B cell (primary cell): ENCODE measurements at regions not wholly inside any gene's neighbourhood (a gene's known extent, or its start where the extent isn't known, plus 50 kb on each side); places are given as distances from the start of the nearest gene placed in this dataset.

Source experiments
- ATAC-seq: fragments of 200-7000 bp; cut with Tn5 transposase; one replicate; pipeline ENCODE4 v1.10.0; 2021; ENCODE audit warnings: low read depth, mild to moderate bottlenecking, moderate number of reproducible peaks, moderate library complexity
- CTCF ChIA-PET: fragments of 350-600 bp; sonication (Branson Sonifier 250); formaldehyde crosslinking; loops from one replicate; lab custom pipeline; 2021; ENCODE audit warnings: antibody characterized with exemption, inconsistent platforms; lab: Charles Lee
- POLR2A ChIA-PET: fragments of 350-600 bp; sonication (Branson Sonifier 250); formaldehyde crosslinking; loops from one replicate; lab custom pipeline; 2021; ENCODE audit warnings: antibody characterized with exemption; lab: Charles Lee
- DNase-seq: peaks from one replicate; pipeline ENCODE4 v3.0.0; 2013
- H2AFZ ChIP-seq: 2 replicates; pipeline ENCODE4 v1.6.1; 2012; ENCODE audit warnings: mild to moderate bottlenecking, low read depth, low read length; ENCODE audit not compliant: insufficient read depth, poor library complexity, severe bottlenecking
- H3K27ac ChIP-seq, 2 donors: 1 replicate in 1 of 2; 2 replicates in 1 of 2; pipeline ENCODE4 v1.5.1; 2012 to 2013; ENCODE audit warnings: low read length in 2 of 2, mild to moderate bottlenecking in 2 of 2, moderate library complexity in 1 of 2
- H3K27me3 ChIP-seq, 4 experiments: fragments of 200-600 bp in 1 of 4; sonication (generic) in 1 of 4; replicated peaks in 1 of 4; 1 replicate in 2 of 4; 2 replicates in 2 of 4; pipeline versions ENCODE4 v1.6.1 to v1.7.0; 2013 to 2016; ENCODE audit warnings: low read length in 3 of 4, mild to moderate bottlenecking in 2 of 4, mixed read lengths in 1 of 4, moderate library complexity in 1 of 4; ENCODE audit not compliant: insufficient read depth in 4 of 4, control insufficient read depth in 3 of 4; ENCODE audit errors: control extremely low read depth in 1 of 4
- H3K36me3 ChIP-seq, 2 experiments: replicated peaks in 1 of 2; 1 replicate in 1 of 2; 2 replicates in 1 of 2; pipeline versions ENCODE4 v1.6.1 to v1.7.1; 2013; ENCODE audit warnings: low read length in 1 of 2; ENCODE audit not compliant: insufficient read depth in 2 of 2, control insufficient read depth in 1 of 2; ENCODE audit errors: control extremely low read depth in 1 of 2, extremely low read depth in 1 of 2
- H3K4me1 ChIP-seq, 2 donors: fragments of 200-600 bp in 1 of 2; sonication (generic) in 1 of 2; 1 replicate in 1 of 2; 2 replicates in 1 of 2; pipeline versions ENCODE4 v1.5.1 to v1.6.1; 2013 to 2017; ENCODE audit warnings: low read length in 2 of 2; ENCODE audit not compliant: control insufficient read depth in 2 of 2, insufficient read depth in 2 of 2
- H3K4me2 ChIP-seq: replicated peaks from 2 replicates; pipeline ENCODE3; 2012; ENCODE audit warnings: mild to moderate bottlenecking, low read depth, low read length; ENCODE audit not compliant: poor library complexity, severe bottlenecking
- H3K4me3 ChIP-seq, 5 experiments: fragments of 200-600 bp in 1 of 5; sonication (generic) in 1 of 5; 1 replicate in 3 of 5; 2 replicates in 2 of 5; pipeline versions ENCODE4 v1.5.1 to v1.7.0; 2011 to 2016; ENCODE audit warnings: low read length in 4 of 5, mild to moderate bottlenecking in 4 of 5, low read depth in 2 of 5, control low read depth in 1 of 5, moderate library complexity in 1 of 5; ENCODE audit not compliant: insufficient read depth in 1 of 5; ENCODE audit errors: control extremely low read depth in 1 of 5, extremely low read depth in 1 of 5
- H3K79me2 ChIP-seq: fragments of 200-600 bp; sonication (generic); one replicate; pipeline ENCODE4 v1.6.0; 2016; ENCODE audit warnings: low read length; ENCODE audit not compliant: control insufficient read depth, insufficient read depth
- H3K9ac ChIP-seq: fragments of 200-600 bp; sonication (generic); 2 replicates; pipeline ENCODE4 v1.6.1; 2017; ENCODE audit warnings: mild to moderate bottlenecking, low read length, moderate library complexity
- H3K9me3 ChIP-seq, 3 donors: one replicate each; pipeline versions ENCODE4 v1.6.1 to v1.7.1; 2013; ENCODE audit warnings: low read length in 2 of 3; ENCODE audit not compliant: control insufficient read depth in 2 of 3, insufficient read depth in 1 of 3; ENCODE audit errors: control extremely low read depth in 1 of 3
- H4K20me1 ChIP-seq: 2 replicates; pipeline ENCODE4 v1.6.0; 2012; ENCODE audit warnings: mild to moderate bottlenecking, low read length; ENCODE audit not compliant: insufficient read depth, control insufficient read depth, poor library complexity, severe bottlenecking
- H3K27ac Mint-ChIP-seq: one replicate; pipeline ENCODE4 v1.8.0; 2021; ENCODE audit warnings: mixed read lengths
- H3K27me3 Mint-ChIP-seq: one replicate; pipeline ENCODE4 v1.8.0; 2021; ENCODE audit warnings: mixed read lengths
- H3K4me1 Mint-ChIP-seq: one replicate; pipeline ENCODE4 v1.8.0; 2021; ENCODE audit warnings: mixed read lengths
- H3K4me3 Mint-ChIP-seq: one replicate; pipeline ENCODE4 v1.8.0; 2021; ENCODE audit warnings: mixed read lengths
- H3K9me3 Mint-ChIP-seq: one replicate; pipeline ENCODE4 v1.8.0; 2022; ENCODE audit warnings: mixed read lengths; ENCODE audit not compliant: insufficient read depth
- EZH2 ChIP-seq: IDR thresholded peaks from 2 replicates; pipeline ENCODE4 v1.6.1; 2012; ENCODE audit warnings: borderline replicate concordance, low read depth, mild to moderate bottlenecking, moderate library complexity, low read length; ENCODE audit not compliant: insufficient read depth, poor library complexity, severe bottlenecking
- WGBS: methylation state at CpG from one replicate; pipeline ENCODE4 v1.1.5; 2013; ENCODE audit warnings: missing lambda C conversion rate; ENCODE audit not compliant: insufficient coverage; 5-methylcytosine and 5-hydroxymethylcytosine counted together
- intact Hi-C: fragments of 100-400 bp; cut with micrococcal nuclease; formaldehyde crosslinking; loops from one replicate; pipeline ENCODE4 v1.10.0; 2022
- TF ChIP-seq, protein P1 (sequence below): fragments of 200-600 bp; IDR thresholded peaks from one replicate; pipeline ENCODE4 v1.8.0; 2022; ENCODE audit warnings: antibody characterized with exemption, mild to moderate bottlenecking

DNA sequence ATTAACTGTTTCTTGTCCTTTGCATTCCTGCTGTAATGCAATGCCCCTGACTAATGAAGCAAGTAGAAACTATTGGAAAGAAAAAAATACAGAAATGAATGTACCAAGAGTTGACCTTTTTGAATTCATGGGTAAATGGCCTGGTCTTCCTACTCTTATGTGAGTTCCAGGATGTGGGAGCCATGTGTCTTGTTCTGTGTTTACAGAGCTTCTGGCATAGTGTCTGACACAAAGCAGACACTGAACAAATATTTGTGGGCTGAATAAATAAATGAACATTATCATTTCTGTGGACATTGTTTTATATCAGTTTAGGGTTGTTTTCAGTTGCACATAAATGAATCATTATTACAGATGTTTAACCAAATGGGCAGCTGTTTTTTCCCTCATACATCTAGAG is 155.5 kb downstream of the CD8B2 start:
- Mint-ChIP-seq H3K27me3 (no peaks in the 10 kb centered on the region), H3K27ac (no peak overlapping the region), H3K9me3 (no peaks in the 10 kb centered on the region), H3K4me1 (no peaks in the 10 kb centered on the region), H3K4me3 (no peak overlapping the region)
- Histone ChIP-seq H3K27ac (no peak overlapping the region), H2AFZ (no peak overlapping the region), H3K9ac (no peak overlapping the region), H3K4me1 (no peaks in the 10 kb centered on the region), H3K79me2 (no peaks in the 10 kb centered on the region), H3K36me3 (no peaks in the 10 kb centered on the region), H3K4me2 (no peak overlapping the region), H3K27me3 (no peaks in the 10 kb centered on the region), H3K9me3 (no peaks in the 10 kb centered on the region), H4K20me1 (no peaks in the 10 kb centered on the region), H3K4me3 (no peak overlapping the region)
- intact Hi-C loops: no loop called here
- DNase-seq: no peak
- ATAC-seq: no peak
- TF ChIP-seq EZH2: no peak
- TF ChIP-seq, protein P1, sequence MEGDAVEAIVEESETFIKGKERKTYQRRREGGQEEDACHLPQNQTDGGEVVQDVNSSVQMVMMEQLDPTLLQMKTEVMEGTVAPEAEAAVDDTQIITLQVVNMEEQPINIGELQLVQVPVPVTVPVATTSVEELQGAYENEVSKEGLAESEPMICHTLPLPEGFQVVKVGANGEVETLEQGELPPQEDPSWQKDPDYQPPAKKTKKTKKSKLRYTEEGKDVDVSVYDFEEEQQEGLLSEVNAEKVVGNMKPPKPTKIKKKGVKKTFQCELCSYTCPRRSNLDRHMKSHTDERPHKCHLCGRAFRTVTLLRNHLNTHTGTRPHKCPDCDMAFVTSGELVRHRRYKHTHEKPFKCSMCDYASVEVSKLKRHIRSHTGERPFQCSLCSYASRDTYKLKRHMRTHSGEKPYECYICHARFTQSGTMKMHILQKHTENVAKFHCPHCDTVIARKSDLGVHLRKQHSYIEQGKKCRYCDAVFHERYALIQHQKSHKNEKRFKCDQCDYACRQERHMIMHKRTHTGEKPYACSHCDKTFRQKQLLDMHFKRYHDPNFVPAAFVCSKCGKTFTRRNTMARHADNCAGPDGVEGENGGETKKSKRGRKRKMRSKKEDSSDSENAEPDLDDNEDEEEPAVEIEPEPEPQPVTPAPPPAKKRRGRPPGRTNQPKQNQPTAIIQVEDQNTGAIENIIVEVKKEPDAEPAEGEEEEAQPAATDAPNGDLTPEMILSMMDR: no peak
- ChIA-PET CTCF (no interaction called here), POLR2A (no interaction called here)

DNA sequence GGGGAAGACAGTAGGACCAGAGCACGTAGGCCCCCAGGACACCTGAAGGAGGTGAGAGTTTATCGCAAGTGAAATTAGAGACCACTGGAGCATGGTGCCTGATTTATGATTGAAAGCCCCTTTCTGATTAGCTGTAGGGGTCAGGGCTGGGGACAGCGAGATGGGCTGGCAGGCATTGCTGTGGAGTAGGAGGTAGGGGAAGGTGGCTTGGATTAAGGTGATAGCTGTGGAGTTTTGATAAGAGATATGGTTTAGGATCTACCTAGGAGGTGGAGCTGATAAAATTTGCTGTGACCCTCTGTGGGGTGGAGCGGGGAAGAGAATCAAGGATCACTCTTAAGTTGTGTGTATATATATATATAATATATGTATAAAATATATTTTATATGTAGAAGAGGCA is 157.5 kb downstream of the CD8B2 start:
- Histone ChIP-seq H3K9ac (no peak overlapping the region), H3K4me2 (no peak overlapping the region), H3K9me3 (no peaks in the 10 kb centered on the region), H3K4me3 (no peak overlapping the region), H2AFZ (no peak overlapping the region), H3K27me3 (no peaks in the 10 kb centered on the region), H4K20me1 (no peaks in the 10 kb centered on the region), H3K79me2 (no peaks in the 10 kb centered on the region), H3K27ac (no peak overlapping the region), H3K4me1 (no peaks in the 10 kb centered on the region), H3K36me3 (no peaks in the 10 kb centered on the region)
- no peaks in the 10 kb centered on the region for H3K4me1 Mint-ChIP-seq
- no peak overlapping the region for H3K27ac Mint-ChIP-seq
- intact Hi-C loops: no loop called here
- DNase-seq (no peak), ATAC-seq (no peak)
- no peak overlapping the region for H3K4me3 Mint-ChIP-seq
- POLR2A ChIA-PET: no interaction called here
- CTCF ChIA-PET: no interaction called here
- WGBS: 96% methylated on average over 3 of the region's 4 CpGs
- no peaks in the 10 kb centered on the region for H3K27me3 Mint-ChIP-seq
- TF ChIP-seq, protein P1: no peak
- TF ChIP-seq EZH2: no peak
- no peaks in the 10 kb centered on the region for H3K9me3 Mint-ChIP-seq
